GM20000 (cell line): ENCODE measurements at regions not wholly inside any gene's neighbourhood (a gene's known extent, or its start where the extent isn't known, plus 50 kb on each side); places are given as distances from the start of the nearest gene placed in this dataset.
A peak's percentile ranks its signal among the peaks of the same experiment; 100 is the strongest.
"Not testable (repeated sequence)": the region's sequence is repeated elsewhere in the genome, so short reads cannot be mapped to it uniquely, and the experiment has no call there.

Experiments
- DNase-seq: peaks from one replicate; pipeline ENCODE4 v3.0.0; 2012; ENCODE audit warnings: low spot score
- TF ChIP-seq, protein P1 (sequence below): IDR thresholded peaks from 2 replicates; pipeline ENCODE4 v1.5.1; 2012; ENCODE audit warnings: mild to moderate bottlenecking, control low read depth; ENCODE audit errors: extremely low read depth, missing control alignments

DNA sequence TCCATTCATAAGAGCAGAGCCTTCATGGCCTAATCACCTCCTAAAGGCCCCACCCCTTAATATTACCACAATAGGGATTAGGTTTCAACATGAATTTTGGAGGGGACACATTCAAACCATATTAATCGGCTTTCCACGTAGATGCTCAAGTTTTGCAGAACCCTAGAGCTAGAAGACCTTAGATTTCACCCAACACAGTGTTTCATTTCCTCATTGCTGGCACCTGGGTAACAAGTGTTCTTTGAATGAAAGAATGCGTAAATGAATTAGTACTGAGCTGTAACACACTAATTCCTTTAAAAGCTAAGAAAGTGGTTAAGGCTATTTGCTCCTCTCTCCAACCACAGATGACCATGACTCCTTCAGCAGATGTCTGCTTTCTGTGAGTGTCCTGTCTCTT, 252.5 kb downstream of the SMAD2 start:
- TF ChIP-seq, protein P1, sequence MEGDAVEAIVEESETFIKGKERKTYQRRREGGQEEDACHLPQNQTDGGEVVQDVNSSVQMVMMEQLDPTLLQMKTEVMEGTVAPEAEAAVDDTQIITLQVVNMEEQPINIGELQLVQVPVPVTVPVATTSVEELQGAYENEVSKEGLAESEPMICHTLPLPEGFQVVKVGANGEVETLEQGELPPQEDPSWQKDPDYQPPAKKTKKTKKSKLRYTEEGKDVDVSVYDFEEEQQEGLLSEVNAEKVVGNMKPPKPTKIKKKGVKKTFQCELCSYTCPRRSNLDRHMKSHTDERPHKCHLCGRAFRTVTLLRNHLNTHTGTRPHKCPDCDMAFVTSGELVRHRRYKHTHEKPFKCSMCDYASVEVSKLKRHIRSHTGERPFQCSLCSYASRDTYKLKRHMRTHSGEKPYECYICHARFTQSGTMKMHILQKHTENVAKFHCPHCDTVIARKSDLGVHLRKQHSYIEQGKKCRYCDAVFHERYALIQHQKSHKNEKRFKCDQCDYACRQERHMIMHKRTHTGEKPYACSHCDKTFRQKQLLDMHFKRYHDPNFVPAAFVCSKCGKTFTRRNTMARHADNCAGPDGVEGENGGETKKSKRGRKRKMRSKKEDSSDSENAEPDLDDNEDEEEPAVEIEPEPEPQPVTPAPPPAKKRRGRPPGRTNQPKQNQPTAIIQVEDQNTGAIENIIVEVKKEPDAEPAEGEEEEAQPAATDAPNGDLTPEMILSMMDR, result no peak
- DNase-seq, result peak; percentile 15

DNA sequence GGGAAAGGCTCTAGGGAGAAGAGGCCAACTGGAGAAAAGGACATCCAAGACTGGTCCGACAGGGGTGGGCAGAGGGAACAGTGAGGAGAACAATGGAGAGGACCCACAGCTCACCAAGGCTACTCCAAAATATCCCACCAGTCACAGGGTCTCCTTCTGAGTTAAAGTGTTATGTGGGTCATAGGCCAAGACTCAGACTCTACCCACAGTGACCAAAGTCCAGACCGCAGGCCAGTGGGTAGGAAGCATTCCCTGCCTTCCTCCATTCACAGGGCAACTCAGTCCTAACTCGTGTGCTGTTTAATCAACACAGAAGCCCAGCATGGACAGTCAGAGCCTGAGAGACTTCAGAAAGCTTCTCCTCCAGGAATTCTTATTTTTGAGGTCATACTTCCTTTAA, 260.6 kb downstream of the SMAD2 start:
- DNase-seq, result no peak

DNA sequence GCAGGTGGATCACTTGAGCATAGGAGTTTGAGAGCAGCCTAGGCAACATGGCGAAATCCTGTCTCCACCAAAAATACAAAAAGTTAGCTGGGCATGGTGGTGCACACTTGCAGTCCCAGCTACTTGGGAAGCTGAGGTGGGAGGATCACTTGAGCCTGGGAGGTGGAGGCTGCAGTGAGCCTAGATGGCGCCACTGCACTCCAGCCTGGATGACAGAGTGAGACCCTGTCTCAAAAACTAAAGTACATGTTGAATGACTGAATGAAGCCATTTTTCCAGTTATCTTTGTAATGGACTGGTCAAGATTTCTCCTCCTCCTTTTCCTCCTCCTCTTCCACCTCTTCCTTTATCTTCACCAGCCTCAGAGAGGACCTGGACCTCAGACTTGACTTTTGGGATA, 272.0 kb downstream of the SMAD2 start:
- DNase-seq, result no peak
- TF ChIP-seq, protein P1, result no peak

More for the DNA sequence above, 260.6 kb downstream of the SMAD2 start:
- TF ChIP-seq, protein P1, result no peak

DNA sequence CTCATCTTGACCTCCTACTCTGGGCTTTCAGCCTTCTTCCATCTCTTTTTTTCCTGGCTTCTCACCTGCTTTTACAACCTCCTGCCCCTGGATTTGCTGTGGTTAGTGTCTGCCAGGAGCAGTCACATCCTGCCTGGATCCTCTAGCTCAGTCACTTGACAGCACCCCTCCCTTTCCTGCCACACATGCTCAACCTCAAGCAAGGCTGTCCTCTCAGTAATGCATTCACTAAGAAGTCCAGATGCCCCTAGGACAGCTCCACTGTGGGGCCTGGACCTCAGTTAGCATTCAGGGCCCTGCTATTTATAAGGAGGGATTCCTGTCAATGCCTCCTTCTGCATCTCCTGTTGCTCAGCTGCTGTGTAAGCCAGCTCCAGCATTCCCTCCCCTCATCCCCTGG, 275.5 kb downstream of the SMAD2 start:
- TF ChIP-seq, protein P1, result no peak
- no peak for DNase-seq

DNA sequence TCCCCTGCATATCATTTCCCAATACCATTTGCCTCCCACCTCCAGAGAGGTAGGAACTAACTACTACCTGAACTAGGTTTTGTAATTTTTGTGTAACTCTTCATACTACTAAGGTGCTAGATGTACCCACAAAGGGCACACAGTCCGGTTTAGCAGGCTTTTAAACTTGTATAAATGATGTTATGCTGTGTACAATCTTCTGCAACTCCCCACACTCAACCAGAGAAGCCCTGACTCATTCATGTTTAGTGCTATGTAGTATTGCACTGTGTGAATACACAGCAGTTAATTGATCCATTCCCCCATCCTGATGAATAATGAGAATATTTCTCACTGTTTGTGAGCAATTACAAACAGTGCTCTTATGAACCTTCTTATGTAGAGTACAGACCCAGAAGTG, 285.6 kb downstream of the SMAD2 start:
- no peak for DNase-seq
- TF ChIP-seq, protein P1, result no peak

DNA sequence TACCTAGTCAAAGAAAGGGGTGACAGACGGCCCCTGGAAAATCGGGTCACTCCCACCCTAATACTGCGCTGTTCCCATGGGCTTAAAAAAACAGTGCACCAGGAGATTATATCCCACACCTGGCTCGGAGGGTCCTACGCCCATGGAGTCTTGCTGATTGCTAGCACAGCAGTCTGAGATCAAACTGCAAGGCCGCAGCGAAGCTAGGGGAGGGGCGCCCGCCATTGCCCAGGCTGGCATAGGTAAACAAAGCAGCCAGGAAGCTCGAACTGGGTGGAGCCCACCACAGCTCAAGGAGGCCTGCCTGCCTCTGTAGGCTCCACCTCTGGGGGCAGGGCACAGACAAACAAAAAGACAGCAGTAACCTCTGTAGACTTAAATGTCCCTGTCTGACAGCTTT, 292.9 kb downstream of the SMAD2 start:
- not testable (repeated sequence) for DNase-seq

DNA sequence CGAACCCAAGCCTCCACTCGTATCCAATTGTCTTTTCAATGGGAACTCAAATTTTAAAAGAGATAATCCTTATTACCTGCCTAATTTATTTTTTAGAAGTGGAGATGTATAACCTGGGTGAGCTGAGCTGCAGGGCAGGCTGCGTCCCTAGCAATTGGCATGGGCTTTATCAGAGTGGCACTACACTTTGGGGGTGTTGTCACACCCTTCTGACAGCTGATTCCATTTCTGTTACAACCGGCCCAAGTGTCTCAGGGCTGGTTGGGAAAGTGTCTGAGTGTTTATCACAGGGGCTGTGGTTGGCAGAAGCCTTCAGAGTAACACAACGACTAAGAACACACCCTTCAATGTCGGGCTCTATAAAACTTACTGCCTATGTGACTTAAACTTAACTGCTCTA, 295.0 kb downstream of the SMAD2 start:
- TF ChIP-seq, protein P1, result no peak
- DNase-seq, result no peak

DNA sequence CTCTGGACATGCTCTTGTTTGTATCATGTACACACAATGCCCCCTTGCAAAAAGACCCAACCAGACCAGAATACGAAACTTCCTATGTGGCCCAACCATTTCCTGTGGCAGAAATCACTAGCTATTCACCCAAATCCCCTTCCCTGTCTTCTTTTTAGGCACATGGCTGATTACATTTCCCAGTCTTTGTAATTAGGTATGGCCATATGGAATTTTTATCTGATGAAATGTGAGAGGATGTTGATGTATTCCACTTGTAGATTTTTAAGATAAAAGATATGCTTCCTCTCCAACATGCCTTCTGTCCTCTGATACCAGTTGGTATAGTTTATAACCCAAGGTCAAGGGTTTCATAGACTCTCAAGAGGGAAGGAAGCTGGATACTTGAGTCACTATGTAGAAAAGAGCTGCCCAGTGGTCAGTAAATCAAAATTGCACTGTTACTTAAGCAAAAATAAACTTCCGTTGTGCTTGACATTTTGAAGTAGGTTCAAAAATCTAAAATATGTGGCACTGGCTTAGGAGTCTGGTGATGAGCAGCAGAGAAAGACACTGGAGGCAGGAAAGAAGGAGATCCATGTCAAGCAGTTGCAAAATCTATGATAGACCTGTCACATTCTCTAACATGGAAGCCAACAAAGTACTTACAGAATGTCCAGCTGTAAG, 297.4 kb downstream of the SMAD2 start:
- DNase-seq, result no peak
- TF ChIP-seq, protein P1, result no peak
